ENCODE measurements at regions not wholly inside any gene's neighbourhood (a gene's known extent, or its start where the extent isn't known, plus 50 kb on each side); places are given as distances from the start of the nearest gene placed in this dataset.
"Not testable (repeated sequence)": the region's sequence is repeated elsewhere in the genome, so short reads cannot be mapped to it uniquely, and the experiment has no call there.

DNA sequence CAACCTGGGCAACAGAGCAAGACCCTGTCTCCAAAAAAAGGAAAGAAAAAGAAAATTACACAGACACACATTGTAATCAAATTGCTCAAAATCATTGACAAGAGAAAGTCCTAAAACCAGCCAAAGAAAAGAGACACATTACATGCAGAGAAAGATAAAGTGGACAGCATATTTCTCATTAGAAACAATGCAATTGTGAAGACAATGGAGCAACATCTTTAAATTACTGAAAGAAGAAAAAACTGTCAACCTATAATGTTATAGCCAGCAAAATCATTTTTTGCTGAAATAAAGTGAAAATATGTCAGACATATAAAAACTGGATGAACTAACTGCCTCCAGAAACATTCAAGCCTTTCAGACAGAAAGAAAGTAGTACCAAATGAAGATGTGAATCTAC lies 120.6 kb downstream of the TMEM167A start:
- no peak for DNase-seq (ENCODE audit: low spot score)
- in situ Hi-C loops (cut with MboI; ENCODE audit: low sequenced_read_pairs, unreplicated experiment) = no loop called here
- TF ChIP-seq, protein P1, sequence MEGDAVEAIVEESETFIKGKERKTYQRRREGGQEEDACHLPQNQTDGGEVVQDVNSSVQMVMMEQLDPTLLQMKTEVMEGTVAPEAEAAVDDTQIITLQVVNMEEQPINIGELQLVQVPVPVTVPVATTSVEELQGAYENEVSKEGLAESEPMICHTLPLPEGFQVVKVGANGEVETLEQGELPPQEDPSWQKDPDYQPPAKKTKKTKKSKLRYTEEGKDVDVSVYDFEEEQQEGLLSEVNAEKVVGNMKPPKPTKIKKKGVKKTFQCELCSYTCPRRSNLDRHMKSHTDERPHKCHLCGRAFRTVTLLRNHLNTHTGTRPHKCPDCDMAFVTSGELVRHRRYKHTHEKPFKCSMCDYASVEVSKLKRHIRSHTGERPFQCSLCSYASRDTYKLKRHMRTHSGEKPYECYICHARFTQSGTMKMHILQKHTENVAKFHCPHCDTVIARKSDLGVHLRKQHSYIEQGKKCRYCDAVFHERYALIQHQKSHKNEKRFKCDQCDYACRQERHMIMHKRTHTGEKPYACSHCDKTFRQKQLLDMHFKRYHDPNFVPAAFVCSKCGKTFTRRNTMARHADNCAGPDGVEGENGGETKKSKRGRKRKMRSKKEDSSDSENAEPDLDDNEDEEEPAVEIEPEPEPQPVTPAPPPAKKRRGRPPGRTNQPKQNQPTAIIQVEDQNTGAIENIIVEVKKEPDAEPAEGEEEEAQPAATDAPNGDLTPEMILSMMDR (IDR thresholded peaks at IDR 0.05; ENCODE audit: borderline replicate concordance, control extremely low read depth, extremely low read depth, insufficient read depth, missing control alignments) = no peak

- DNase-seq (ENCODE audit: low spot score) = no peak
- in situ Hi-C loops (cut with MboI; ENCODE audit: low sequenced_read_pairs, unreplicated experiment) = no loop called here
- TF ChIP-seq, protein P1 (IDR thresholded peaks at IDR 0.05; ENCODE audit: borderline replicate concordance, control extremely low read depth, extremely low read depth, insufficient read depth, missing control alignments) = no peak
Observed at GRCh38 chr5:82952326-82952725, 124.9 kb downstream of the TMEM167A start.

GRCh38 chr5:82944267-82944666 lies 132.9 kb downstream of the TMEM167A start:
- DNase-seq (ENCODE audit: low spot score); in situ Hi-C loops (cut with MboI; ENCODE audit: low sequenced_read_pairs, unreplicated experiment): not testable (repeated sequence)

DNA sequence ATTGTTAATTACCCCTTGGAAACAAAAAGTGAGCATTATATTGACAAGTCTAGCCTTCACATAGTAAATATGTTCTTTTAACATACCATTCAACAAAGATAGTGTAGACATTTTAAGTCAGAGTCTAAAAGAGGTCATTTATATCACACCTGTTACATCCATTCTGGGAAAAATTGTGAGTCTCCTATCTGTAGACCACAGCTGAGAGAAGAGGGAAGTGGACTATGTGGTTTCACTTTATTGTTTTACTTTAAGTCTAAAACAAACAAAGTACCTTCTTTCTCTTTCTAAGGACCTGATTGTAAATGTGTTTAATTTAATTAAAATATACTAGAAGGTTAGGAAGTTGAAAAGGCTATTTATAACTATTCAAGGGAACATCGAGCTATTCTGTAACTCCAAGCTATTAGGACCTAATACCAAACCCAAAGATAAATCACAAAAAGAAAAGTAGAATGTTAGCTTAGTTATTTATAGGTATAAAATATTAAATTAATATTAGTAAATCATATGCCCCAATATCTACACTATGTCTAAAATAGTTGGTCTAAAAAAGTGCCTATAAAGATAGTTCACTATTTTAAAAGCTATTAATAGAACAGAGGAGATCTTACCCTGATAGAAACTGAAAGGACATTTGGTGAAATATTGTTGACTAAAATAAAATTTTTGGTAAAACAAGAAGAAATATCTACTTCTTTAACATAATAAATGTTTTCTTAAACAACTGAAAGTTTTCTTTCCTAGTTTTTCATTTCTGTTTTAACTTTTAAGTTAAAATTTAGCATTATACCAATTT lies 134.9 kb downstream of the TMEM167A start:
- TF ChIP-seq, protein P1 (IDR thresholded peaks at IDR 0.05; ENCODE audit: borderline replicate concordance, control extremely low read depth, extremely low read depth, insufficient read depth, missing control alignments) = no peak
- no peak for DNase-seq (ENCODE audit: low spot score)
- in situ Hi-C loops (cut with MboI; ENCODE audit: low sequenced_read_pairs, unreplicated experiment) = no loop called here

DNA sequence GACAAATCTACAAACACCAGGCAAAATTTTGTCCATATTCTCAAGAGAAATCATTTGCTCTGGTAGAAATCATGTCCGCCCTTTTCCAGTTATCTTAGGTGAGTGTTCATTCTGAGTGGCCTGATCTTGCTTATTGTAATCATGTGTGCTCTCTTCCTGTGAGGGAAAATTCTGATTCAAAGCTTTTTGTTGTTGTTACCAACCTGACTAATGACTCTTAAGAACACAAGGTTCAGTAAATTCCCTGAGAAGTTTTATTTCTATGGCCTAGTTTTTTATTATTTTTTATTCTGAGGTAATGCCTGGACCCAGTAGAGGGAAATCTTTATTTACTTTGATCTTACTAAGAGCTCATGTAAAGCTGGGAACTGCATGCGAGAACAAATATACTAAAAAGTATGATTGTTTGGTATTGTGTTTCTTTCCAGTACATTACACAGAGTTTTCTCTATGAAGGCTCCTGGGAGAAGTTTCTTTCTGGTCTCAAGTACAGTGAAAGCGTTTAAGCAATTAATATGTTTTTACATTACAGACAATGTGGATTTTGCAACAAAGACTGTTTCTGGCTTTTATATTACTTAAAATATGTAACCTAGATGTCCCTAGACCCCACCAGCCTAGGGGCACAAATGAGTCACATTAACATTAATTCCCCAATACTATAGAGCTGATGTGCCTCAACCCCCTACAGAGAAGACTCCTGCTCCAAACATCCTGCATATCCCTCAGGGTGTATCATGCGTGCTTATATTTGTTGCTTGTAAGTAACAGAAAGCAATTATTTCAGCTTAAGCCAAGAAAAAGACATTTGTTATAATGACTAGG lies 138.1 kb downstream of the TMEM167A start:
- in situ Hi-C loops (cut with MboI; ENCODE audit: low sequenced_read_pairs, unreplicated experiment) = no loop called here
- no peak for DNase-seq (ENCODE audit: low spot score)
- TF ChIP-seq, protein P1 (IDR thresholded peaks at IDR 0.05; ENCODE audit: borderline replicate concordance, control extremely low read depth, extremely low read depth, insufficient read depth, missing control alignments) = no peak

- in situ Hi-C loops (cut with MboI; ENCODE audit: low sequenced_read_pairs, unreplicated experiment); DNase-seq (ENCODE audit: low spot score): not testable (repeated sequence)
Observed at GRCh38 chr5:82932473-82933220, 144.5 kb downstream of the TMEM167A start.

DNA sequence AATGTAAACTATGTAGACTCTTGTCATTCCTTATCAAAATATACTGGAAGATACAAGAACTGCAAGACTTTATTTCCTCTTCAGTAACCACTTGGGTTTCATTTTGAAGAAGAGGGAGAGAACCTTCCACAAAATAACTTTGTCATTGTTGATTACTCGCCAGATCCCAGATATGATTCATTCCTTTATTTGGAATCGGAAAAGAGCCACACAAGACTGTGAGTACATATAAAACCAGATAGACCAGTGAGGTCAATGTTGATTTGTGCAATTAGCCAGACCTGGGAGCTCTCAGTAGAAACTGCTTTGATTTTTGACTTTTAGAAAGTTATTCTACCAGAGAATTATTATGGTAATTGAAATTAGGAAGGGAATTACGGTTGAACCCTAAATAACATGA lies 146.1 kb downstream of the TMEM167A start:
- DNase-seq (ENCODE audit: low spot score) = no peak
- in situ Hi-C loops (cut with MboI; ENCODE audit: low sequenced_read_pairs, unreplicated experiment) = no loop called here
- TF ChIP-seq, protein P1 (IDR thresholded peaks at IDR 0.05; ENCODE audit: borderline replicate concordance, control extremely low read depth, extremely low read depth, insufficient read depth, missing control alignments) = no peak

All from GM13976 (cell line).